Stimulated activated naive CD8-positive, alpha-beta T cell treated with anti-CD3 and anti-CD28 coated beads, Interleukin-15, Interleukin-2, amounts not matched to agents 100 U/mL and 50 U/mL, for 24 hours (primary cell): ENCODE measurements at regions not wholly inside any gene's neighbourhood (a gene's known extent, or its start where the extent isn't known, plus 50 kb on each side); places are given as distances from the start of the nearest gene placed in this dataset.

Experiments used
- ATAC-seq: fragments of 150-1000 bp; cut with Tn5 transposase; one replicate; pipeline ENCODE4 v1.10.0; 2021
- DNase-seq: peaks from one replicate; pipeline ENCODE4 v3.0.0; 2021

GRCh38 chr5:89988998-89989655 lies 420.4 kb downstream of the CETN3 start:
- DNase-seq (no peak), ATAC-seq (no peak)

GRCh38 chr5:89988129-89988810 lies 421.3 kb downstream of the CETN3 start:
- ATAC-seq = no peak

GRCh38 chr5:89983216-89983615 lies 426.3 kb downstream of the CETN3 start:
- no peak for DNase-seq
- no peak for ATAC-seq

More at GRCh38 chr5:89988129-89988810, 421.3 kb downstream of the CETN3 start:
- DNase-seq = no peak

DNA sequence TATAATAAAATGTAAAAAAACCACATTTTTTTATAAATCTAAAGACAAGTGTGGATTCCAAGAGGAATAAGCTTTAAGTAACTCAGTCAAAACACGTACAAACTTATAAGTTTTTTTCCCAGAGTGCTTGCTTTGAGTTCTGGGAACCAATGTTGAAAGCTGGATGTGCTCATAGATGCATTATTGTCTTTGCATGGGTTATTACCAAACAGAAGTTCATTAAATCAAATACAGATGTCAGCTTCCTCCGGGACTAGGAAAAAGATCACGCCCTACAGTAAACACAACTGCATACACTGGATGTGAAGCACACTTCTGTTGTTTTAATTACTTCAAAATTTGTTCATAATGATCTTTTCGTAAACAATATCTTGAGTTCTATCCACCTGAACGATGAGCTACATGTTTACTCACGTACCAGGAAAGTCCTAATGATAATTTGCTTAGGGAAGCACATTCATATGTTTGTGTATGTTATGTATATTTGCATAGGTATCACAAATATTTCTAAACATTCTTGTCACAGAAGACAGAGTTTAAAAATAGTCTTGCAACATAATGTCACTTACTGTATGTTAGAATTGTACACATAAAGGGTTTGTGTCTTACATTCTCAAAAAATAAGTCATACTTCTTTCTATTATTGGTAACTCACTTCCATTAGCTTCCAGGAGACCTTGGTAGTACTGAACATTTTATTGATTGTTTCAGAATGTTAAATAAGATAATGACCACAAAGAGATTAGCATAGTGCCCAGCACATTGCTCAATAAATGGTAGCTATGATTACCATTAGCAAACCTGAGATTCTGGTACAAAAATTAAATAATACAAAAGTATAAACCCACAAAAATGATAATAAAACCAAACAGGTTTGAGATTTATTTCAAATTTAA lies 427.4 kb downstream of the CETN3 start:
- DNase-seq (no peak), ATAC-seq (no peak)

- ATAC-seq = no peak
- no peak for DNase-seq
These were observed 428.5 kb downstream of the CETN3 start for GRCh38 chr5:89981021-89981420.

- DNase-seq (no peak), ATAC-seq (no peak)
These were observed 436.0 kb downstream of the CETN3 start for GRCh38 chr5:89973516-89973915.

- DNase-seq (no peak), ATAC-seq (no peak)
These were observed 436.7 kb downstream of the CETN3 start for GRCh38 chr5:89972901-89973300.

DNA sequence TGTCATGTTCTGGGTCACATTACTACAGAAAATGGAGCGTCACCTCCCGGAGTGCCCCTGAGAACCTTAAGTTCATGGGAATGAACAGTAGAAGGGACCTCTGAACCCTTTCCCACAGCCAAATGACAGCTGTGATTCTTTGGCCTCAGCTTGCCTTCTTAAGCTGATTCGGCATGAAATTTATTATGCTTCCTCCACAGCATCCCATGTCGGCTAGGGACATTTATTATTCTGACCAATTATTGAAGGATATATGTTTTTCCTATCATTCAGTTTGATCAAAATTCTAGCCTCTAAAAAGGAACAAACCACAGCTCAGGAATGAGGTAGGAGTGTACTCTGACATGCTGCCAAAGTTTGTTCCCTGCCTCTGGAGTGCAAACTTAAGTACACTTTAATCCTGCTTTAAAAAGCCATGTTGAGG lies 440.6 kb downstream of the CETN3 start:
- DNase-seq = no peak
- no peak for ATAC-seq

DNA sequence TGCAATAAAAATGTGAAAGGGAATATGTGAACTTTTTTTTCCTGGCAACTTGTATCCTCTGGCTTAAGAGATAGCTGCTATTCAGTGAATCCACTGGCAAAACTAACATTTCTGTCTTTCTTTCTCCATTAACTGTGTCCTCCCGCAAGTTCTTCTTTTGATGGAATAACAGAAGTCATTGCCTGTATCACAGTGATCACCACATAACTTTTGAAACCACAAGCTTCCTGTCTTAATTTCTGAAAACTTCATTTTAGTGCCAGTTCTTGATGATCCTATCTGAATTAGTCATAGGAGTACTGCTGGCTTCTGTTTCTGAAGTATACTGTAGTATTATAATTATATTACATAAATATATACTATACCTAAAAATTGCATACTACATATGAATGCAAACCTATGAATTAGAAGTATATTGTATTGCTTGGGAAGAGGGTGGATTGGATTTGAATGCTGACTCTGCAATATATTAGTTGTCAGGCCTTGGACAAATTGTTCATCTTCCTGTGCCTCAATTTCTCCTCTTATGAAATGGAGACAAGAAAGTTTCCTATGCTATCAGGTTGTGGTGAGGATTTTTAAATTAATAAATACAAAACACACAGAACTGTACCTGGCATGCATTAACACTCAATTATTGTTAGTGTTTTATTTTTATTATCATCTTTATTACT lies 441.6 kb downstream of the CETN3 start:
- ATAC-seq (no peak), DNase-seq (no peak)

DNA sequence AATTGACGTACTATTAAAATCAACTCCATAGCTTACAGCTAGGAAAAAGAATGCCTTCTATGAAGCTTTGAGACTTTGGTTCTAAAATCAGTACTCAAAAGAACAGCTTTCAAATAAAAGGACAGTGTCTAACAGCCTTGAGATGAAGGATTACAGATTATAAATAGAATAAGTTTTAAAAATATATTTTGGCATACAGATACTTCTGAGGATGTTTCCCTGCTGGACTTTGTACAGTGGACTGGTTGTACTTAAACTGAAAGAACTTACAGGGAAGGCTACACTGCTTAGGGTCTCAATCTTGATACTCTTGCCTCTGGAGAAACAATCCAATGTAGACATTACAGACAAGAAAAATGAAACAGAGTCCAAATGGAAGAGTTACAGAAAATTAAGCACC lies 452.7 kb downstream of the CETN3 start:
- ATAC-seq = no peak

GRCh38 chr5:89954916-89955315 lies 454.6 kb downstream of the CETN3 start:
- ATAC-seq = no peak
- no peak for DNase-seq

More for the DNA sequence above, 452.7 kb downstream of the CETN3 start:
- no peak for DNase-seq

DNA sequence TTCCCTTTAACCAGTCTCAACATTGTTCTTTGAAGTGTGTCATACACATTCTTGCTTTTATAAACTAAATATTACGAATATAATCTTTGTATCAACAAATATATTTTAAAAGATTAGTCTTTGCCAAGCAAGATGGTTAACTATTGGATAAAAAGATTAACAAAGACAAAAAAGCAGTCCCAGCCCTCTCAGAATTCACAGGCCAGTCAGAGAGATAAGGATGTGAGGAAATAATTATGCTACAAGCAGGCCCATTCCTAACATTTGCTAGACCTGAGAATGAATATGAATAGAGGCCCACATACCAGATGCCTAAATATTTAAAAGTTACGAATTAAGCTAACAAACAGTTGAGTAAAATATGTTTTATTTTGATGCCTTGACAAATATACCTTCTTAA lies 457.7 kb downstream of the CETN3 start:
- ATAC-seq (no peak), DNase-seq (no peak)

DNA sequence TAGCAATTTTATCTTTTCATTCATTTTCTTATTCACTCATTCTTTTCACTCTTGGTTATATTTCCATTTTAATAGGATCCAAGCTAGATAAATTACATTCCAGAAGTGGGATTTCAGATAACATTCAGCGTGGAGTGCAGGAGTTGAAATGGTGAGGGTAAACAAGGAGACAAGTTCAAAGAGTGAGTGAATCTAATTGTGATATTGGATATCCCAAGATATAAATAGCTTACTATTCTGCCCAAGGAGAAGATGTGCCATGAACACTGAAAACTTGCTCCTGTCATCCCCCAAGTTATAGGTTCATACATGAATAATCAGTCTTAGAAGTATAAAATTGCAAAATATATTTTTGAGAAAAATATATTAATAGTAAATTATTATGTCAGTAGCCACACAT lies 459.3 kb downstream of the CETN3 start:
- no peak for ATAC-seq
- DNase-seq = no peak

- DNase-seq = no peak
- ATAC-seq = no peak
These were observed 460.6 kb downstream of the CETN3 start for GRCh38 chr5:89948977-89949376.

DNA sequence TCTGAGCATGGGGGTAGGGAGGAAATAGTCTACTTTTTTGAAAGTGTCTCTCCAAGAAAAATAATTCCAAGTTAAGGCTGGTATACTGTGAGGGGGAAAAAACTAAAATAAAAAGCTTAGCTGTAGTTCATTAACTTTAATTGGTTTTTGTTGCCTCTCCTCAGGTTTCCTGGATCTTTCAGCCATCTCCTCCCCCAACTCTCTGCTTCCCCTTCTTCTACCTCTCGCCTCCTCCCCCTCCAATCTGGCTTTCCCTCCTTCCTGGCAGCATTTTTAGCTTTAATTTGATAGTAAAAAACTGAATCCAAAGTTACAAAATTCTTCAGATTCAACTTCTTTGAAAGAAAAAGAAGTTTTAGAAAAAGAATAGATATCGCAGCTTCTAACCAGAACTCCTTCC lies 462.6 kb downstream of the CETN3 start:
- ATAC-seq = no peak
- no peak for DNase-seq

DNA sequence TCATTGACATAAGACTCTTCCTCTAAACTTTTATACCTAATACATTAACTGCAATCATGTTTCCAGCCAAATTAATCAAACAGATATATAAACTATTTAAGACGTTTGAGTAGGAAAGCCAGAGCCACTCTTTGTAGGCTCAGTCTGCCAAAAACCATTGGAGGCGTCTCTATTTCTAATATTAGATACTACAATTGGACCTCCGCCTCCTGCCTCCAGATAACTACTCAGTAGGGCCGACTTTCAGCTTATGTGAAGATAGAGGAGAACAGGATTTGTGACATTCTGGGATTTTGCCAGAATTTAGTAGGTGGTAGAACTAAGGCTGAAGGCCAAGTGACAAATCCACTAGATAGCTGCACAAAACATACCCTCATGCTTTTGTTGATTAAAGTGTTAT lies 463.0 kb downstream of the CETN3 start:
- ATAC-seq (no peak), DNase-seq (no peak)

GRCh38 chr5:89942171-89942570 lies 467.4 kb downstream of the CETN3 start:
- no peak for ATAC-seq
- no peak for DNase-seq

DNA sequence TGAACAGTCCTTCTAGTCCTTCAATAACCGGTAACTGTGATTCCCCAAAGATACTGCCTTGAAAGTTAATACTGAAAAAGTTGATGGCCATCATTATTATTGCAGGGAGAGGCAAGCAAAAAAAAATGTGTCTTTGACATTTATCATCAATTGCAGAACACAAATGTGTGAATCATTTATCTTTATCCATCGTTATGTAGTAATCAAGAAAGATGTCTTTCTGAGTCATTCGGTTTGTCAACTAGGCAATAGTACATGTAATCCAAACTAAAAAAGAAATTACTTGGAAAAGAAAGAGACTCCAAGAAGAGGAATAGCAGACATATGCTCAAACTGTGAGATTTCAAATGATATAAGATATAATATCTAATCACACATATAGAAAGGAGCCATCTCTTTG lies 473.0 kb downstream of the CETN3 start:
- ATAC-seq (no peak), DNase-seq (no peak)

- no peak for ATAC-seq
- no peak for DNase-seq
These were observed 475.5 kb downstream of the CETN3 start for GRCh38 chr5:89934069-89934468.

DNA sequence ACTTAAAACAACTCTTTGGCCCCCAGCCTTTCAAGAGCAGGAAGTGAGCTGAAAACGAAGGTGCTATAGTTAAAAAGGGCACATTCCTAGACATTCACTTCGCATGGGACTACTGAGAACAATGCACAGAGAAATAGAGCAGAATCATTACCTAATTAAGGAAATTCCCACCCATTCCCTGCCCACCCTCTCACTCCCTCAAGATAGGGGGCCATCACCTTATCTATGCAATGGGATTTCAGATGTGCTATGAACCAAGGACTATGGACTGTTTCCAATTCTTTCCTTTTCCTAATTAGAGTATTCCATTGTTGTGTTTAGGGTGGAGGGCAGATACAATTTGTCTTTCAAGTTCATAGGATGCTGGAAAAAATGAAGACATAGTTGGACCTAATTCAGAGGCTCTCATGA lies 476.8 kb downstream of the CETN3 start:
- ATAC-seq (no peak), DNase-seq (no peak)

- ATAC-seq (no peak), DNase-seq (no peak)
These were observed 478.8 kb downstream of the CETN3 start for GRCh38 chr5:89930591-89931392.

GRCh38 chr5:89929834-89930233 lies 479.7 kb downstream of the CETN3 start:
- ATAC-seq (no peak), DNase-seq (no peak)
